ENCODE measurements at regions not wholly inside any gene's neighbourhood (a gene's known extent, or its start where the extent isn't known, plus 50 kb on each side); places are given as distances from the start of the nearest gene placed in this dataset.
"Not testable (repeated sequence)": the region's sequence is repeated elsewhere in the genome, so short reads cannot be mapped to it uniquely, and the experiment has no call there.

DNA sequence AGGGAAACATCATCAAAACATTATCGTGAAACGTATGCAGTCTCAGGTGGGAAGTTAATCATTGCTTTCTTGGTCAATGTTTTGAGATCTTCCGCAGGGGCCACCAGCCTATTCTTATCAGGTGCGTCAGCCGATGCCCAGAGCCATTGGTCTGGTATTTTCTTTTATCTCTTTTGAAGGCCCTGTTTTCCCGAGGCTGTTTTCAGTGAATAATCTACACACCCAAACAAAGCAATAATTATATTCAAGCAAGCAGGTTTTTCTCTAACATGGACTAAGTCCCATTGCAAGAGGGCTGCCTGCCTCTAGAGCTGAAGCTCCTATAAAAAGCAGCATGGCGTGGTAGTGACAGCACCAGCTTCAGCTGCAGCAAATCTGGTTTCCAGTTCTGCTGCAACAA, 430.0 kb upstream of the ID2 start:
- no peak for TF ChIP-seq CTCF (IDR thresholded peaks at IDR 0.05)
- H3K4me1 ChIP-seq (ENCODE audit: low read depth), result peaks cover 5% of the 10 kb centered on the region
- ATAC-seq (no peak), DNase-seq (no peak)
- intact Hi-C loops (cut with DNase I, micrococcal nuclease), result no loop called here
- H3K36me3 ChIP-seq (ENCODE audit: low read depth), result no peaks in the 10 kb centered on the region
- peaks cover 3% of the 10 kb centered on the region for H3K9me3 ChIP-seq
- H3K4me3 ChIP-seq, result no peak overlapping the region

- Histone ChIP-seq H3K4me3 (no peak overlapping the region), H3K36me3 (ENCODE audit: low read depth) (no peaks in the 10 kb centered on the region), H3K9me3 (peaks cover 3% of the 10 kb centered on the region), H3K4me1 (ENCODE audit: low read depth) (peaks cover 5% of the 10 kb centered on the region)
- ATAC-seq (no peak), DNase-seq (no peak)
- intact Hi-C loops (cut with DNase I, micrococcal nuclease), result no loop called here
- TF ChIP-seq CTCF (IDR thresholded peaks at IDR 0.05), result no peak
Measured at GRCh38 chr2:8252997-8253694, 428.7 kb upstream of the ID2 start.

DNA sequence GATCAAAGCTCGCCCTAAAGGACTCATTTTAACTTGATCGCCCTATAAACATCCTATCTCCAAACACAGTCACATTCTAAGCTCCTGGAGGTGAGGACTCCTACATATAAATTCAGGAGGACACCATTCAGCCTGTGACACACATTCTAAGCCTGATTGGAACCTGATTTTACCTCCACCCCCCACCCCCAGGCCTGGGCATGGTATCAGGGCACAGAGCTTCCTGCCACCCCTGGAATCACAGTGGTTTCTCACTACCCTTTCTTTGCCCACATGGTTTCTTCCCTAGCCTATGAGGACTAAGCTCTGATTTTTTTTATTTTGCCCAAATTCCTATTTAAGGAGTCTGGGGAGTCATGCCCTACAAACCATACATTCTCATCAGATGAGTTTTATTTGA, 428.1 kb upstream of the ID2 start:
- H3K4me1 ChIP-seq (ENCODE audit: low read depth), result peaks cover 5% of the 10 kb centered on the region
- H3K36me3 ChIP-seq (ENCODE audit: low read depth), result no peaks in the 10 kb centered on the region
- no peak for TF ChIP-seq CTCF (IDR thresholded peaks at IDR 0.05)
- peaks cover 3% of the 10 kb centered on the region for H3K9me3 ChIP-seq
- no peak for DNase-seq
- intact Hi-C loops (cut with DNase I, micrococcal nuclease), result no loop called here
- H3K4me3 ChIP-seq, result no peak overlapping the region
- no peak for ATAC-seq

DNA sequence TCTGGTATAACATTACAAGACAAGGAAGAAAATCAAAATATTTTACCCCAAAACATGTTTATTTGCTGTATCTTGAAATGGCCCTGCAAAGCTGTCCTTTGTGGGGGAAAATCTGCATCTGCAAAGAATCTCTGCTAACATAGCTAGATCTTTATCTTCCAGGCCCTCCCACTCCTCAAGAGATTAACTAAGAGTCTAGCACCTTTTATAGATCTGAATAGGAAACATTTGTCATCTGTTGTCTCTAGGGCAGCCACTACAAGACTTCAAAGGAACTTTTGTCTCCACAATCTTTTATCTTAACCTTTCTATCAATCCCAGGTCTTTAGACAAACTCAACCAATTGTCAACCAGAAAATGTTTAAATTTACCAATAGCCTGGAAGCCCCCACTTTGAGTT, 427.6 kb upstream of the ID2 start:
- intact Hi-C loops (cut with DNase I, micrococcal nuclease); H3K4me1 ChIP-seq (ENCODE audit: low read depth); H3K4me3 ChIP-seq; ATAC-seq; DNase-seq; H3K36me3 ChIP-seq (ENCODE audit: low read depth); H3K9me3 ChIP-seq: not testable (repeated sequence)

DNA sequence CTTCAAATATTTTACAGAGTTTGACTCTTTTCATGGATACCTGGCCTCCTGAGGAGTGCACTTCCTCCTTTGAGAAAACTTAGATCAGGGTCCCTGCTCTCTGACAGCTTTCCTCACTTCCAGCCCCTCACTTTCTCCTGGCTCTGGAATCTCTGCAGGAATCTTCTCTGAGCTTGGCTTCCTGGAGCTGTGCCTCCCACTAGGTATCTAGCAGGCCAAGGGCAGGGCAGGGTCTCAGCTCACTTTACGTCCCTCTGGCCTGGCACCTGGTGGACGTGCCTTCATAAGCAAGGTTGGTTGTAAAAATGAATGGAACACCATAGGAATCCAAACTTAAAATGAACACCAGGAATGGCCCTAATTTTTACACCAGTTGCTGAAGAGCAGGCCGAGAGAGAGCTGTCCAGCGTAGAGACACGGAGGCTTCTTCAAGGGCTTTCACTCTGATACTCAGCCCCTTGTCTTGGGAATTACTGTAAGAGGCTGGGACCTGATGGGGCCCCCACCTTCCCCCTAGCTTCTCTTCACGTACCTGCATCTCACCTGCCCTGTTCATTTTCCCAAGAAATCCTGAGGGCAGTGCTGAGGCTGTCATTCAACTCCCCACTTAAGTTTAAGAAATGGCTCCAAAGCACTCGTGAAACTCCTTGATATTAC, 426.9 kb upstream of the ID2 start:
- no peak for ATAC-seq
- intact Hi-C loops (cut with DNase I, micrococcal nuclease), result no loop called here
- no peak for DNase-seq
- Histone ChIP-seq H3K36me3 (ENCODE audit: low read depth) (no peaks in the 10 kb centered on the region), H3K4me3 (no peak overlapping the region), H3K9me3 (peaks cover 3% of the 10 kb centered on the region), H3K4me1 (ENCODE audit: low read depth) (peaks cover 5% of the 10 kb centered on the region)
- TF ChIP-seq CTCF (IDR thresholded peaks at IDR 0.05), result no peak

DNA sequence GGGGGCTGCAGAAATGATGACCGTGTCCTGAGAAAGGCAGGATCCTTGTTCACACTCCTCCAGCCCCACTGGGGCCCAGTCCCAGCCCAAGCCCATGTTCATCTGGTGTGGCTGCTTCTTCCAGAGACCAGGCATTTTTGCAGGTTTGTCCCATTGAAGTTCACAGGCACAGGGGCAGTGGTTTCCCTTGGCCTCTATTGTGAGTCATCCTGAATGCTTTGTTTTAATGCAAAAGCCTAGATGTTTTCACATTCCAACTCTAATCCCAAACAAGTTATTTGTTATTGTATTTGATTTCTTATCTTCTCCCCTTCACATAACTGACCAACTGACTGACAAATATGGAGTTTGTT, 426.4 kb upstream of the ID2 start:
- TF ChIP-seq CTCF (IDR thresholded peaks at IDR 0.05), result no peak
- peaks cover 5% of the 10 kb centered on the region for H3K4me1 ChIP-seq (ENCODE audit: low read depth)
- no peak for ATAC-seq
- H3K36me3 ChIP-seq (ENCODE audit: low read depth), result no peaks in the 10 kb centered on the region
- intact Hi-C loops (cut with DNase I, micrococcal nuclease), result no loop called here
- no peak for DNase-seq
- no peaks in the 10 kb centered on the region for H3K9me3 ChIP-seq
- H3K4me3 ChIP-seq, result no peak overlapping the region

Measured in mucosa of descending colon (tissue), 3 donors.